ENCODE measurements at regions not wholly inside any gene's neighbourhood (a gene's known extent, or its start where the extent isn't known, plus 50 kb on each side); places are given as distances from the start of the nearest gene placed in this dataset.
"Not testable (repeated sequence)": the region's sequence is repeated elsewhere in the genome, so short reads cannot be mapped to it uniquely, and the experiment has no call there.

GRCh38 chr1:47658161-47658920 is 220.5 kb downstream of the FOXD2 start:
- DNase-seq = no peak

- DNase-seq = no peak
Observed at GRCh38 chr1:47659146-47659545, 221.3 kb downstream of the FOXD2 start.

DNA sequence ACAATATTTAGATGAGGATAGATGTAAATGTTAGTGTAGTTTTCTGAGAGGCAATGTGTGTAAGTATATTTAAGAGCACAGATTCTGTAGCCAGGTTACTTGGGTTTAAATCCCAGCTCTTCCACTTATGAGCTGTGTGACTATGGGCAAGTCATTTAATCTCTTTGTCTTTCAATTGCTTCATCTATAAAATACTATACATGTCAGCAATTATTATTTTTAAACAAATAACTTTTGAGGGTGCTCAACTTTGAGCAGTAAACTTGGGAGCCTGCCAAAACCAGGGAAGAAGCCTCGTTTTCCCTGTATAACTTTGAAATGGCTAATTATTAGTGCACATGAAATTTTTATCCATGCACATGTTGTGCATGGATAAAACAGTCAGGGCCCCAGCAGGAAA is 222.8 kb downstream of the FOXD2 start:
- DNase-seq = no peak

GRCh38 chr1:47661040-47661439 is 223.2 kb downstream of the FOXD2 start:
- no peak for DNase-seq

DNA sequence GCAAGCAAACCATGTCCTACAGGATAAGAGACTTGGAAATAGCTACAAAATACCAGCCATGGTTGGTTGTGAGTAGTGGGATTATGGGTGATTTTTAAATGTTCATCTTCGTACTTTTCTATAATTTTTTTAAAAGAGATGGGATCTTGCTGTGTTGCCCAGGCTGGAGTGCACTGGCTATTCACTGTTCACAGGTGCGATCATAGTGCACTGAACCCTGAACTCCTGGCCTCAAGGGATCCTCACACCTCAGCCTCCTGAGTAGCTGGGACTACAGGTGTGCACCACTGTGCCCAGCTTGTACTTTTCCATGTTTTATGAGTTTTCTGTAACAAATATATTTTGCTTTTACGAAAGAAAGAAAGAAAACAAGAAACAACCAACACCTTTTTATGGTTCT is 224.2 kb downstream of the FOXD2 start:
- no peak for DNase-seq

DNA sequence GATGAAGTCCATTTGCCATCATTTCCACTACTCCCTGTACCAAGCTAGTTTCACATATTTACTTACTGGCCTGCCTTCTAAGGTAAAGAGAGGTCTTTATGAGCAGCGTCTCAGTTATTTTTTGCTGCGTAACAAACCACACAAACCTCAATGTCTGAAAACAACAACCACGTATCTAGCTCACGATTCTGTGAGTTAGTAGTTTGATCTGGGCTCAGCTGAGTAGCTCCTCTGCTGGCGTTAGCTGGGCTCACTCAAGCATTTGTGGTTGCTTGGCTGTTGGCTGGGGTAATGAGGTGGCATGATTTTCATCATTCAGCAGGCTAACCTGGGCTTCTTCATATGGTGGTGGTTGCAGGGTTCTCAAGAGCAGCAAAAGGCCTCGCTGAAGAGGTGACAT is 225.4 kb downstream of the FOXD2 start:
- no peak for DNase-seq

DNA sequence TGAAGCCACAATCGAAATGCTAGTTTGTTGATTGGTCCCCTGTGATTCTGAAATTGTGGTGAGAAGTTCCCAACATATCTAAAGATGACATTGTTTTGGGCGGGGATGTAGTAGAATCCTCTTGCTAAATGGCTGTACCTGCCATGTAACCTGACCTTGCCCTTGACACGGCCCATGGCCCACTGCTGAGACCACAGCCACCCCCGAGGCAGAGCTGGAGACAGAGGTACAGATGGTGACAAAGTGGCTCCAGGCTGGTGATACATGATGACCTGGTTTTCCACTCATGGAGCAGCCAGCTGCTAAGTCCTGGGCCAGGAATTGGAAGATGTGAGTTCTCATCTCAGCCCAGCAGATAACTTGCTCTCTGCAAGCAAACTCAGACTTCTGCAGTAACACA is 226.5 kb downstream of the FOXD2 start:
- no peak for DNase-seq

DNA sequence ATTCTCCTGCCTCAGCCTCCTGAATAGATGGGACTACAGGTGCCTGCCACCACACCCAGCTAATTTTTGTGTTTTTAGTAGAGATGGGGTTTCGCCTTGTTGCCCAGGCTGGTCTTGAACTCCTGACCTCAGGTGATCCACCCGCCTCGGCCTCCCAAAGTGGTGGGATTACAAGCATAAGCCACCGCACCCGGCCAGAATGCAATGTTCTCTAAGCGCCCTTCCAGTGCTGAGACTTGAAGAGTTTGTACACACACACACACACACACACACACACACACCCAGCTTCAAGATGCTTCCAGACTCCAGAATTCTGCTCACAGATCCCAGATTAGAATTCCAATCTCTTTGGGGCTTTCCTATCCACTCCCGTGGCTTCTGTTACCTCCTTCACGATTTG is 227.1 kb downstream of the FOXD2 start:
- DNase-seq = not testable (repeated sequence)

DNA sequence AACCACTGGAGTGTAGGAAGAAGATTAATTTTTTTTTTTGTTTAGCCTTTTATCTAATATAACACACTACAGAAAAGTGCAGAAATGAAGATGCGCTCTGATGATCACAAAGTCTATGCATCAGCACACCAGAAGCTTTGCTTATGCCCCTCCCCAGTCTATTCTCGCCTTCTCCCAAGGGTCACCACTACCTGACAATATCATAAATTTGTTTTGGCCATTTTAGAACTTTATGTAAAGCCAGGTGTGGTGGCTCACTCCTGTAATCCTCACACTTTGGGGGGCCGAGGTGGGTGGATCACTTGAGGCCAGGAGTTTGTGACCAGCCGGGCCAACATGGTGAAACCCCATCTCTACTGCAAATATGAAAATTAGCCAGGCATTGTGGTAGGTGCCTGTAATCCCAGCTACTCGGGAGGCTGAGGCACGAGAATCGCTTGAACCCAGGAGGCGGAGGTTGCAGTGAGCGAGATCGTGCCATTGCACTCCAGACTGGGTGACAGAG is 231.3 kb downstream of the FOXD2 start:
- DNase-seq = no peak

GRCh38 chr1:47672622-47673021 is 234.8 kb downstream of the FOXD2 start:
- no peak for DNase-seq

DNA sequence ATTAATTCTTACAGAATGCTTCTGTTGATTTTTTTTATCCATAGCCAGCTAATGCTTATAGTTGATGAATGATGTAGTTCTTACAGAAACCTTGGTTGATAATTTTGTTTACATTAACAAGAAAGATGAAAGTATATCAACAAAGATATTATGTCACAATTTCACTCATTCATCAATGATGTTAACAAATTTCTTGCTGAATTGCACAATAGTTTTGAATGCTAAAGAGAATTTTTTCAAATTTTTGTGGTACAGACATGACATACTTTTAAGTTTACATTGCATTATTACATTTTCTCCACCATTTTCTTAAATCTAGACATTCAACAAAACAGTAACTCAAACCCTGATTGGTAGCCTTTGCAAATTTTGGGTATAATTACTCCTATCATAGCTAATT is 236.3 kb downstream of the FOXD2 start:
- no peak for DNase-seq

DNA sequence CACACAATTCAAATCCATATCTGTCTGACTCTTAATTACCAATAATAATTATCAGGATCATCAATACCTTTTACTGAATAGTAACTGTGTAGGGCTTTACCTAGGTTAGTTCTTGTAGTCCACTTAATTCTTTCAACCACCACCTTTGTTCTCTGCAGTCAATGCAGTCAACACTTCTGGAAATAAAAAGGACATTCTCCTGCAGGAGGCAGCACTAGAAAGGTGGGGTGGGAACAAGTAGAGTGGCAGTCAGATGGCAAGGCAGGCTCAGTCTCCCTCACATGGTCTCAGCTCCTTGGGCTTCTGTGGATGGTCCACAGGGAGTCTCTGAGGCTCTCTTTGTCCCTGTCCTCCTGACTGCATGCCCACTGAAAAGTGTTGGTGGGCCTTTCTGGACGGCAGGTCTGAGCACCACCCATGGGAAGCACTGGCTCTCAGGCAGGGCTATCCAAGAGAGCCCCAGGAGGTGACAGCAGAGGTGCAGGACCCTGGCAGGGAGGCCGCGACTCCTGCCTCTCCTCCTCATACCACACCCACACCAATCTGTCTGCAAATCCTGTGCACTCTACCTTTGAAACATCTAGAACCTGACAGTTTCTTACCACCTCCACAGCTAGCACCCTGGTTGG is 237.3 kb downstream of the FOXD2 start:
- no peak for DNase-seq

- no peak for DNase-seq
Observed at GRCh38 chr1:47675721-47676120, 237.9 kb downstream of the FOXD2 start.

DNA sequence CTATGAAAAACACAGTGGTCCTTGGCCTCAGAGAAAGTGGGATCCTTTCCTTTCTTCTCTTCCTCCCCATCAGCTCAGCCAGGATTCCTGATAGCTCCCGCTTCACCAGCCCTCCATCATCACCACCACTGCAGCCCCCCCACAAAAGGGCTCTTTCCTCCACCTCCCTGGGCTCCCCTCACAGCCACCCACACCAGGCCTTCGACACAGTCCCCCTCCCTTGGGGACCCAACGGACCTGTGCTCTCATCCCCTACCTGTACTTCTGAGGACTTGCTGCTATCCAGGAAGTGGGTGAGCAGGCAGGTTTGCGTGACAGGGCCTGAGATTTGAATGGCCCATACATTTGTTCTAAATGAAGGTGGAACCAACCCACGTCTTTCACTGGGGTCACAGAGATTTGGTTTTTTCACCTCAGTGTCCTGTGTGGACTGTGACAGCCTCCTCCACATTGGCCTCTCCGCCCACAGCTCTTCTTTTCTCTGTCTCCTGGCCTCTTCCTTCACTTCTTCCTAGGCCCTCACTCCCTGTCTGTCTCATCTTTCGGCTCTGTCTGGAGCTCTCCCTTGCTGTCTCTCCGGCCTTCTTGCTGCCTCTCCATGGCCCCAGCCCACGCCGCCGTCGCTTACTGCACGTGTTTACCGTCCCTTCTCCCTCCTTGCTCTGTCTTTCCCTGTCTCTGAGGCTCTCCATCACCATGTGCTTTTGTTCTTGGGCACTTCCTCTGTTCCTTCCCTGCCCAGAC is 238.6 kb downstream of the FOXD2 start:
- DNase-seq = no peak

DNA sequence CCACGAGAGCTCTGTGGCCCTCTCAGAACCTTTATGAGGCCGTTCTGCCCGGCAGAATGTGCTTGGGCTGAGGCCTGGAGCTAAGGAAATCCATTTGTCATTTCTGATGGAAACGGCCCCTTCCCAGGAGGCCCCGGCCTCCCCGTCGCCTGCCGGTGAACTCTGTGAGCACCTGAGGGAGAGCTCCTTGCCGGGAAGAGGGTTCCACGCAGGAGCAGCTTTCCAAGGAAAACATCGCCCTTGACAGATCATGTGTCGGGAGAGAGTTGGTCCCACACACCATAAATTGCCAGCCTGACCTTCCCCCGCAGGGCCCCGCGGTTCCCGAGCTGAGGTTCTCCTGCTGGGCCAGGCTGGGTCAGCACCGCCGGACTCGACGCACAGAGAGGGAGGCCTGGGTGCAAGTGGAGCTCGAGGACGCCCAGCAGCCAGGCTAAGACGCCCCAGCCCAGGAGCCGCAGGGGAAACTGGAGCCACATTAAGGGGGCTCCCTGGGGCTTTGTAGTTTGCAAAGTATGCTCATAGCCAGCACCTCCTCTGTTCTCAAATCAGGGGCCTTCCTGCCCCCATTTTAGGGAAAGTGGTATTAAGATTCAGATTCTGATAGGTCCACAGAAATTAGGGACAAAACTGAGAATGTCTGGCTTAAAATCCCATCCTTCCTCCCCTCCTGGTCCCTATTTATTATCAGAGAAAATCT is 239.5 kb downstream of the FOXD2 start:
- no peak for DNase-seq

GRCh38 chr1:47678464-47678980 is 240.7 kb downstream of the FOXD2 start:
- no peak for DNase-seq

DNA sequence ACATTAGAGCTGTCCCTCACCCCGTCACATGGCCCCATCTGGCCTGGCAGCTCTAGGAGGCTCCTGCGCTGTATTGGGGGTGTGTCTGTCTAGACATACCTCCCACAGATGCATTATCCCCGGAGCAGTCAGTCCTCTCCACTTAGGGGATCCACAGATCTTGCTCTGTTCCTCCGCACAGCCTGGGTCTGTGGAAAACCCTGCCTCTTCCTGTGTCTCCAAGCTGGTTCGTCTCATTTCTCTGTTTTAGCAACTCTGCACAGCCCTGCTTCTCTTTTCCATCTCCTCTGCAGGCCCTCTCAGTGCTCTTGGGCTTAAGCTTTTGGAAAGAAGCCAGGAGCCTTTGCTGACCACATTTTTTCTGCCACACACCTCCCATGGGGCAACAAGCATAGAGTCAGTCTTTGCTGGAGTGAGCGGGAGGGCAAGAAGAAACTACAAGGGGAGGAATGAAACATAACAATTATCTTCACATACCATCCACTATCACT is 241.5 kb downstream of the FOXD2 start:
- no peak for DNase-seq

- no peak for DNase-seq
Observed at GRCh38 chr1:47679826-47680225, 242.0 kb downstream of the FOXD2 start.

DNA sequence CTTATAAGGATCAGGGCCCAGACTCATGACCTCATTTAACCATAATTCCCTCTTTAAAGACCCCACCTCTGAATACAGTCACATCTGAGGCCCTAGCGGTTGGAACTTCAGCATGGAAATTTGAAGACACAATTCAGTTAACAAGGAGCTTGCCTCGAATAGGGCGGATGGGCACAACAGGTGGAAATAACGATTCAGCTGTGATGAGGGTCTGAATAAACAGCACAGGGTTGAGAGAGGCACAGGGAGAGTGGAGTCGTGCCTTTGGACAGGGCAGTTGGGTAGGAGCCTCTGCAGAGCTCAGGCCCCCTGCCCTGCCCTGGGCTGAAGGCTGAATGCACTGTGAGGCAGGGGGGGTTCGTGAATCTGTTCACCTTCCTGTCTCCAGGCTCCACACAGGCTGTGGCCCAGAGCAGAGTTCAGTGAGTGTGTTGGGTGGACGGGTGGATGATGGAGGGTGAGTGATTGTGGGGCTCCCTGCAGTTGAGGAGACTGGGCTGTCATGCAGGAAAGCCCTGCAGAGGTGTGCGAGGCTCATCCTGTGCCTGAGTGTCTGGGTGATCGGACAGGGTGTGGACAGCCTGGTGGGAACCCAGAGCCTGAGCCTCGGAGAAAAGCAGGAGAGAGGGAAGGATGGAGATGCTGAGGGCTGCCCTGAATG is 243.1 kb downstream of the FOXD2 start:
- no peak for DNase-seq

DNA sequence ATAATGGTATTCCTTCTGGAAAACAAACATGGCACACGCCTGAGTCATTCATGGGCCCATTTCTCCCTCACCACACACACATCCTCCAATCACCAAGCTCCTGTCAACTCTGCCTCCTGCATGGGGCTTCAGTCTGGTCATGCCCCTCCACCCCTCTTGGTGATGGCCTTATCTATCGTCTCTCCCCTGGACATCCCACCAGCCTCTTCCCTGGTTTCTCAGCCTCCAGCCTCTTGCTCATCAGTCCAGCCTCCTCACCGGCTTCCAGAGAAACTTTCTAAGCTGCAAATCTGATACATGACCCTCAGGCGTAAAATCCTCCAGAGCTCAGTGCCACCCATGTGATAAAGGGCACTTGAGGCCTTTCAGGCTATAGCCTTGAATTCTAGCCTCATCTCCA is 243.9 kb downstream of the FOXD2 start:
- DNase-seq = no peak

DNA sequence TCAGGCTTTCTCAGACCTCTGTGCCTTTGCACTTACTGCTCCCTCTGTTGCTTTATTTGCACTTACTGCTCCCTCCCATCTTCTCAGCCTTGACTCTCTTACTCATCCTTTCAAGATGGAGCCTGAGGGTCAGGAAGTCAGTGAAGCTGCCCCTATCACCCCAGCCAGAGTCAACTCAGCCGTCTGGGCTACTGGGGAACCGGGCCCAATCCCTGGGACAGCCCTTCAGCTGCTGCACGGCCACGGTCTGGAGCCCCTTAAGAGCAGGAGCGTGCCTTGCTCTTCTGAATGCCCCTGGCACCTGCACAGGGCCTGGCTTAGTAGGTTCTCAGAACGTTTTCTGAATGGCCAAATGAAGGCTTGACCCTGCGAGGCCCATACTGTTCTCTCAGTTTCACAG is 244.4 kb downstream of the FOXD2 start:
- DNase-seq = no peak
